COLO829 (cell line): ENCODE measurements at regions not wholly inside any gene's neighbourhood (a gene's known extent, or its start where the extent isn't known, plus 50 kb on each side); places are given as distances from the start of the nearest gene placed in this dataset.

ENCODE experiments used
- DNase-seq: peaks from one replicate; pipeline ENCODE4 v3.0.0; 2012; ENCODE audit warnings: low spot score

- DNase-seq = no peak
Observed at GRCh38 chr2:30341500-30342267, 105.4 kb upstream of the LCLAT1 start.

GRCh38 chr2:30346471-30347169 is 100.4 kb upstream of the LCLAT1 start:
- no peak for DNase-seq

GRCh38 chr2:30348825-30349224 is 98.2 kb upstream of the LCLAT1 start:
- no peak for DNase-seq

- no peak for DNase-seq
Observed at GRCh38 chr2:30349691-30350090, 97.4 kb upstream of the LCLAT1 start.

GRCh38 chr2:30351116-30351515 is 95.9 kb upstream of the LCLAT1 start:
- DNase-seq = no peak

- DNase-seq = no peak
Observed at GRCh38 chr2:30351949-30352348, 95.1 kb upstream of the LCLAT1 start.

- no peak for DNase-seq
Observed at GRCh38 chr2:30354150-30354549, 92.9 kb upstream of the LCLAT1 start.

- no peak for DNase-seq
Observed at GRCh38 chr2:30354621-30355020, 92.4 kb upstream of the LCLAT1 start.

- DNase-seq = no peak
Observed at GRCh38 chr2:30355306-30355705, 91.7 kb upstream of the LCLAT1 start.

GRCh38 chr2:30356071-30356470 is 91.0 kb upstream of the LCLAT1 start:
- DNase-seq = no peak

GRCh38 chr2:30356776-30357175 is 90.3 kb upstream of the LCLAT1 start:
- DNase-seq = no peak

- DNase-seq = no peak
Observed at GRCh38 chr2:30358351-30358750, 88.7 kb upstream of the LCLAT1 start.

GRCh38 chr2:30358842-30359241 is 88.2 kb upstream of the LCLAT1 start:
- no peak for DNase-seq

GRCh38 chr2:30359644-30360167 is 87.3 kb upstream of the LCLAT1 start:
- DNase-seq = no peak

- DNase-seq = no peak
Observed at GRCh38 chr2:30361751-30362394, 85.2 kb upstream of the LCLAT1 start.

- no peak for DNase-seq
Observed at GRCh38 chr2:30362468-30363081, 84.5 kb upstream of the LCLAT1 start.

- no peak for DNase-seq
Observed at GRCh38 chr2:30363406-30363805, 83.6 kb upstream of the LCLAT1 start.

GRCh38 chr2:30365201-30365600 is 81.8 kb upstream of the LCLAT1 start:
- DNase-seq = peak; percentile 76

GRCh38 chr2:30366199-30366691 is 80.8 kb upstream of the LCLAT1 start:
- DNase-seq = no peak

GRCh38 chr2:30367232-30368070 is 79.6 kb upstream of the LCLAT1 start:
- DNase-seq = no peak

- no peak for DNase-seq
Observed at GRCh38 chr2:30368258-30368657, 78.8 kb upstream of the LCLAT1 start.
